ENCODE measurements at regions not wholly inside any gene's neighbourhood (a gene's known extent, or its start where the extent isn't known, plus 50 kb on each side); places are given as distances from the start of the nearest gene placed in this dataset.

DNA sequence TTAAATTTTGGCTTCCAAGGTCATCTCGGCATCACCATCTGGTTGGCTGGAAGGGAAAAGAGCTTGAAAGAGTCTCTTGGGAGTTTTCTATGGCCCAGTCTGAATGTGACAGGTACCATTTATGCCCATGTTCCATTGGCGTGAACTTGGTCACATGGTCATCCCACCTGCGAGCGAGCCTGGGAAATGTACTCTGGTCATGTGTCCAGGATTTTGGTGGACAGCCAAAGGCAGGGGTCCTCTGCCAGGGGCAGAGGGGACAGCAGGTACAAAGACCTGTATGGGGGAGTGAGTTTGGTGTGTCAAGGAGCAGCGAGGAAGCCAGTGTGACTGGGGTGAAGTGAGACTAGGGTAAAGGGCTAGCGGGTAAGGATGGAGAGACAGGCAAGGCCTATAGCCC, 112.6 kb downstream of the CDC5L start:
- no peak for DNase-seq

DNA sequence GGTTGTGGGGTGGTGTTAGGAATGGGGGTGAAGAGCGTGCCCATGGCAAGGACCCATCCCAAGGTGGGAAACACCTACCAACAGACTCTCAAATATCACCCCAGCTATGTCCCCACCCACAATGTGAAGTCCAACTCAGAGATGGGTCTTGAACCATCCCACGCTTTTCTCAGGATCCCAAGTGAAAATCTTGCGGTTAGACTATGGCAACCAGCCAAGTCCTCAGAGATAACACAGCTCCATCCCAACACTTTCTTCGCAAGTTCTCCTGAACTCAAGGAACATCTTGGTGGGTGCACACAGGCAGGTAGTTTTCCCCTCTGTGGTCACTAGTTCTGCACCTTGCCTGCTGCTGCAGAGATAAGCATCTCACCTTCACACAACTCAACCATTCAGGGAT, 116.0 kb downstream of the CDC5L start:
- DNase-seq: no peak

DNA sequence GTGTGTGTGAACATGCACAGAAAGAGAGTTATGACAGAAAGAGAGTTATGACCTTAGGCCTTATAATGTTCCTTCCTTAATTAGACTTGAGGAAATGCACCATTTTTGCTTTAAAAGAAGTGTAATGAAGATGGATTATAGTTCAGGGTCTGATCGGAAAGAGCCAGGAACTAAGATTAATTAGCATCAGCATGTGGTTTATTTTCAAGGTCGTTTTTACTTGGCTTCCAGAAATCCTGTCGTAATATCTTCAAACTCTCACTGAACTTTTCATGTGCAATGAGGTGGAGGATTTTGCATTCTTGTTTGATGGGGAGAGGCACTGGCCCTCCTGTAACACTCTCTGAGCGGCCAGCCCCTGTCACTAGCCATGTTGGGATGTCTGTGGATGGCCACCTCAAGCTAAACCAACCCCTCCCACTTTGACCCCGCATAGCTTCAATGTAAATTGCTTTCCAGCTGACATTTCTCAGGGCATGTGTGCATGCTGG, 116.8 kb downstream of the CDC5L start:
- no peak for DNase-seq

DNA sequence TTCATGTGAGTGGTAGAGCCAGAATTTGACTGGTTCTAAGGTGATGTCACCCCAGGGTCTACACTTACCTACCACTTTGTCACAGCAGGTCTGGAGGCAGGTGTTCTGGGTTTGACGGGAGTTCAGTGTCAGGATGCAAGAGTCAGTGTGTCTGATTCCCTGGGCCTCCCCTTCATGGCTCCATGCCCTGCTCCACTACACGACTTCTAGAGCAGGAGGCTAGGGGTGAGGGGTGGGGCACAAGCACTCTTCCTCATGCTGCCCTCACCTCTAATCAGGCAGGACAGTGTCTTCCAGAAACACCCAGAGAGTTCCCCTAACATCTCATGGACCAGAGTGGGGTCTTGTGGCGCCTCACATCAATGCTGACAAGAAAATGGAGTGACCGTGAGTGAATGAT, 118.2 kb downstream of the CDC5L start:
- DNase-seq: no peak

DNA sequence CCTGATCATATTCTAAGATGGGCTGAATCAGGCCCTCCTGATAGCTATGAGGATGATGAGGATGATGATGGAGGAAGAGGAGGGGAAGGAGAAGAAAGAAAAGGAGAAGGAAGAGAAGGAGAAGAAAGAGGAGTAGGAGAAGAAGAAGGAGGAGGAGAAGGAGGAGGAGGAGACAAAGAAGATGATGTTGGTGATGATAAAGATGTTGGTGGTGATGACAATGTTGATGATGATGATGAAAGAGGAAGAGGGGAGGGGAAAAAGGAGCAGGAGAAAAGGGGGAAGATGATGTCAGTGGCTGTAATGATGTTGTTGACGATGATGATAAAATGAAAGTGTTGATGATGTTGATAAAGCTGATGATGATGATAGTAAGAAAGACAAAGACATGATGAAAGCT, 119.5 kb downstream of the CDC5L start:
- no peak for DNase-seq

DNA sequence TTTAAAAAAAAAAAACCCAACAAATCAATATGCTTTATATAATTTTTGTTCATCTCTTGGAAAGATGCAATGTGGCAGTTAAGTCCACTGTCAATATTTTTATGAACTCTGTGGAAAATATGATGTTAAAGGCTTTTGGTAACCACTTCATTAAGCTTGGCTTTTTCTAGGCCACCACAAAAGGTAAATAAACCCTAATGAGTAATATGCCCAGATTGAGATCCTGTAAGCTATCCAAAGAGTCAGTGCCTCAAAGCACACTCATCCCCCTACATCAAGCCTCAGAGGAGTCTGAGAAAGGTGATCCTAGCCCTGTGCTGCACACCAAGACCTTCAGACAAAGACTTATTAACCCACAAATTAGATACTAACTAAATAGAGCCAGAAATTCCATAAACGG, 121.1 kb downstream of the CDC5L start:
- no peak for DNase-seq

DNA sequence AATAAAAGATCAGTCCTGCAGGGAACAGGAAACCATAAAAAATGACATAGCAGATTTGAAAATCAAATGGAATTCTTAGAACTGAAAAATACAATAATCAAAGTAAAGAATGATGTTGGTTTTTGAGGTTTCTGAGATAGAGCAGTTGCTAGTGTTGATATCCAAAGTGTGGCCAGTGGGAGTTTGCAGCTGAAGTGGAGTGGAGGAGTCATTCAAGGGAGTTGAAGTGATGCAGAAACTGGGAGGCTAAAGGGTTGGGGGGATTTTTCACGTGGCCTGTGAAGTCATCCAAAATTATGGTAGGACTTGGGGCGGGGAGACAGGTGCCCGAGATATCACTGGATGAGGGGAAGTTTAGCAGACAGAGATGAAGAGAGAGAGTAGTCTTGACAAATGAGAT, 123.6 kb downstream of the CDC5L start:
- DNase-seq: no peak

DNA sequence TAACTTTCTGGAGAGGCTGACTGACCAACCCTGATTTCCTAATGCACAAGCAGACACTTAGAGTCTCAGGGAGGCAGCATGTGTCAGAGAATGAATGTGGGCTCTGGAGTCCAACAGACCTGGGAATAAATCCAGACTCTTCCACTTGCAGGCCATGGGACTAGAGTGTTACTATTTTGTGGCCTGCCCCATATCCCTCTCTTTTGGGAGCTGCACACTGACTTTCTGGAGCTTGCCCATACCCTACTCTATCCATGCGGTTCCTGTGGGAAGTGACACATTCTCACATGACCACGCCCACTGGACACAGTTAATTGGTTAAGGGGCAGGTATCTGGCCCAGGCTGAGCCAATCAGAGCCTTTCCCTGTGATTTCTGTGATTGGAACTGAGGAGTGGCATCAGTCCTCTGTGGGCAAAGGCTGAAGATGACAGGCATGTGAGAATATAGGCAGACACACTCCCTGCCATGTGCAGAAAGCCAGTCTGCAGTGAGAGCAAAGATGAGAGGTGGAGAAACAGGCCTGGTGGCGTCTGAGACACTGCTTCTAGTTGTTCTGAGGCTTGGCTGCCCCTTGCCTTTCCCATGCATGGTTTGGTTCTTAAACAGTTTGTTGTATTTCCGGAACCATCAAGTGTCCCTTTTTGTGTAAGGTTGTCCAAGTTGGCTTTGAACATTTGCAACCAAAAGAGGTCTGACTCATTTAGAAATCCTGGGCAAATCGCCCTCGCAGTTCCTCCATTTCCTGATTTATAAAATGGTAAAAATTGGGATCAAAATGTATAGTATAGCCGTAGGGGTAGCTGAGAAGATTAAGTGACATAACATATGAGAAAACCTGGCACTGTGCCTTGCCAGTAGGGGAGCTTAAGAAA, 125.6 kb downstream of the CDC5L start:
- no peak for DNase-seq

DNA sequence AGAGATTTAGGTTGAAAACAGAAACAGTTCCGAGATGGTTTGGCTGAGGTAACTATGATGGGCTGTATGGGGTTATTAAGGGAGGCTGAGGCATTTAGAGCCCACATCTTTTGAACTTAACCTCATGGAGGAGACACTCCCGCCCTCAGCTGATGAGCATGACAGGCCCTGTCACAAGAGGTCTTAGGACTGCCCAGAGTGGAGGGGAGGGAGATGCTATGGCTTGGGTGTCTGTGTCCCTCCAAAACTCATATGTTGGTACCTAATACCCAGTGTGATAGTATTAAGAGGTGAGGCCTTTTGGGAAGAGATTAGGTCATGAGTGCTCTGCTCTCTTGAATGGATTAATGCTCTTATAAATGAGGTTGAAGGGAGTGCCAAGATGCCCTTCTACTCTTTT, 126.6 kb downstream of the CDC5L start:
- no peak for DNase-seq

DNA sequence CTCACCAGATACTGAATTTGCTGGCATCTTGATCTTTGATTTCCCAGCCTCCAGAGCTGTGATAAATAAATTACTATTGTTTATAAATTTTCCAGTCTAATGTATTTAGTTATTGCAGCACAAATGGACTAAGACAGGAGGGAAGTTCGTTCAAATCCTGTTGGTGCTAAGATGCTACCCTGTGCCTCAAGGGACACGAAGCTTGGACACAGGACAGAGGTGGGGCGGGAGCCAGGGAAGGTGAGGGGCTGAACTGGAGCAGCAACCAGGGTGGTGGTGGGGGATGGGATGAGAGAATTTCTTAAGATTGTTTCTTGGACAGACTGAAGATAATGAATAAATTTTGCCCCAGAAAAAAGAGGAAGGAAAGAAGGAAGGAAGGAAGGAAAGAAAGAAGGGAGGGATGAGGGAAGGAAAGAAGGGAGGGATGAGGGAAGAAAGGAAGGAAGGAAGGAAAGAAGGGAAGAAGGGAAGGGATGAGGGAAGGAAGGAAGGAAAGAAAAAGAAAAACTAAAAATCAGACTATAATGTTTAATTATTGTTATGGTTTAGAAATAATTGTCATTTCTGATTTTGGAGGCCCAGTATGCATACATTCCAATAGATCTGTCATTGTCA, 127.2 kb downstream of the CDC5L start:
- DNase-seq: no peak

DNA sequence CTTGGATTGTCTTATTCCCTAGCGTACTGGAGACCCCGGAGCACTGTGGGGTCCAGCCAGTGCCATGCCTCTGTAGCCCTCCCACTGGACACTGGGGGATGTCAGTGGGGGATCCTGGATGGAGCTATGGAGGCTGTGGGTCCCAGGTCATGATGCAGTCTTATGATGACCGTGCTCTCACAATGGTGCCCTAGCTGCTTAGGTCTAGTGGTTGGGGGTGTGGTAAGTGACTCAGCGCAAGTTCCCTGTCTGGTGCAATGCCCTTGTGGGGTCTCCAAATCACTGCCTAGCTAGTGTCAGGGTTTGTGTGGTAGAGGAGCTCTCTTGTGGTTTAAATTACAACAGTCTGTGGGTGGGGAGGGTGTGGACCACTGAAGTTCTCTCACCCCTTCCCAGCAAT, 135.4 kb downstream of the CDC5L start:
- DNase-seq: no peak

DNA sequence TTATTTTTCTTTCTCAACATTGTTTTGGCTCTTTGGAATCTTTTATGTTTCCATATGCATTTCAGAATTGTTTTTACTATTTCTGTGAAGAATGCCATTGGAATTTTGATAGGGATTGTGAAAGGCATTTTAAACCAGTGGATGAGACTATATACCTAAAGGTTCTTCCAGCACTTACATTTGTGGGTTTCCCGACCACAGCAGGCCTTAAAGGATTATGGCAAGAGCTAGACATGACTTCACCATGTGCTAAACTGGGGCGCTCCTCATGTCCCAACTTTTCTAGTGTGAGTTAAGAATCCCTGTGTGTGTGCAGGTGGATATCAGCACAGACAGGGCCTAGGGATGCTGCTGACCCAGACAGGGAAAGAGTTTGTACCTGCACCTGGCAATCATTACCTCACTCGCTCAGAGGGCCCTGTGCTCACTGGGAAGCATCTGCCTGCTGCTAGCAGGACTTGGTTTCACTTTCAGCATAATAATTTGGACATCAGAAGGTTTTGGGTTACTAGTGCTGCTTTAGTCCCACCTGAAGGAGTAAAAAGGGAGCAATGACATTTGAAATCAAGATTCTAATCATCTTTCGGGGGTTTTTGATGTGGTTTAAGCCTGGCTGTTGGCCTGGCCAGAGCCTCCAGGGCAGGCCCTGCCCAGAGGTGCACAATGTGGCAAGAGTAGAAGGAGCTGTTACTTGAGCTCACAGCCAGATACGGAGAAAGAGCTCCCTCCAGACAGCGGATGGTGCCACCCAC, 137.1 kb downstream of the CDC5L start:
- DNase-seq: no peak

DNA sequence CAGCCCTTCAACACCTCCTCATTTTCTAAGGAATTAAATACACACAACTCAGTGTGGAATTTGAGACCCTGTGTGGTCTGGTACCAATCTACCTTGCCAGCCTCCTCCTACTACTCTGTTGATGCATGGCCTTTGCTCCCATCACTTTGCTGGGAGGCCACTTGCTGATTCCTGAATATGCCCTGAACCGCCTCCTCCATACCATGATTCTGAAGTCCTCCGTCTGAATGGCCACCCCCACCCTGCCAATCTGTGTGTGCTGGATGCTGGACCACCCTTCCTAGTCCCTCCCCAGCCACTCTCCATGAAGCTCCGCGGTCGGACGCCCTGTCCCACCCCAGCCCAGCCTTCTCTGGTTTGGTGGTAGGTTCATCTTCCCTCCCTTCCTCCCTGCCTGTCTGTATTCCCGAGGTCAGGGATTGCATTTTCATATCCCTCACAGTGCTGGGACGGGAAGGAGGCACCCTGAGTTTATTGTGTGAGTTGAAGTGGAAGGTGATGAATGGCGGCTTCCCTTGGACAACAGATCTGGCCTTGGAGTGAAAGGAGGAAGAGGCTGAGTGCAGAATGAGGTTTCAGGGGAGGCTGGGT, 138.3 kb downstream of the CDC5L start:
- no peak for DNase-seq

DNA sequence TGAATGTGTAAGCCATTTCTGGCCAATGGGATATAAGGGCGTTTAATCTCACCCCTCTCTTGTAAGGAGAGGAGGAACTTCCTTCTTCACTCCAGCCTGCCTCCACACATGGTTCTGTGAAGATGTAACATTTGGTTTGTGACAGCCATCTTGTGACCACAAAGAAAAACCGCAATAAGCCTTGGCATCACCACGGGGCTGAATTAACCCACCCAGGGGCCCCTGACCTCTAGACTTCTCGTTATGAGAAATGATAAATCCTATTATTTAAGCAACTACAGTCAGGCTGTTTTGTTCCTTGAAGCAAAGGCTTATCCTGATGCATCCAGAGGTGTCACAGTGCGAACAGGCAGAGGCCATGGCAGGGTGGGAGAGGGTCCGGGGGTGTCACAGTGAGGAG, 139.7 kb downstream of the CDC5L start:
- no peak for DNase-seq

DNA sequence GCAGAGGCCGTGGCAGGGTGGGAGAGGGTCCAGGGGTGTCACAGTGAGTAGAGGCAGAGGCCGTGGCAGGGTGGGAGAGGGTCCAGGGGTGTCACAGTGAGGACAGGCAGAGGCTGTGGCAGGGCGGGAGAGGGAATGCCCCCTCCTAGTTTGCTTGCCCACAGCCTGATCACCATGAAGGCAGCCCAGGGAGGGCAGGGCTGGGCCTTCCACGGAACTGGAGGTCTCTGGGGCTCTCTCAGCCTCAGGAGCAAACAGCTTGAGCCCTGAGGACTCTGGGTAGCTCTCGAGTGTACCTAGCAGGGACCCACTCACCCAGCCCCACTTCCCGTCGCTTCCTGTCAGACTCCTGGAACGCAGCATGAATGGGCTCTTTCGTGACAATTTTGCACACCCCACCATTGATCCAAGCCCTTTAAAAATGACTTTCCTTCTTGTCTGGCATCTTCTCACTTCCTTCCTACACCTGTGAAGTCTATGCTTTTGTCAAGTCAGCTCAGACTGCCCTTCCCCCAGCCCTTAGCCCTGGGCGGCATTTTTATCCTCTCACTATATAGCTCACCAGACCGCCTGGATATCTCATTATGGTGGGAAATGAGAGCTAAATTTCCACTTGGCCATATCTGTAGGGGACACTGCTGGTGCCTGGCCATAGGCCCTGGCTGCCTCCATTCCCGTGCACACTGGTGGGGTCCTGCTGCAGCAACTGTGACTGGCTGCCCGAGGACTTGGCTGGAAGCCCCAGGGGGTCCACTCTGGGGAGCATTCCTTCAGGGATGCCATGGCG, 140.3 kb downstream of the CDC5L start:
- no peak for DNase-seq

DNA sequence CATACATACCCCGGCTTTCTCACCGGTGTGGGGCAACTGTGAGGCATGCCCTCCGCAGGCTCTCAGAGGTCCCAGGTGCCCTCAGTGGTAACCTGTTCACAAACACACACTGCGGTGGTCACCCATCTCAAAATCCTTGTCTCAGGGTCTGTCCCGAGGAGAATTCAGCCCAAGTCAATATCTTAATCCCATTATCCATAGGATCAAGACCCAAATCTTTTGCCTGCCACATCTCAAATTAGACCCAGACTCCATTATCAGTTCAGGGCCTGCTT, 140.8 kb downstream of the CDC5L start:
- DNase-seq: no peak

DNA sequence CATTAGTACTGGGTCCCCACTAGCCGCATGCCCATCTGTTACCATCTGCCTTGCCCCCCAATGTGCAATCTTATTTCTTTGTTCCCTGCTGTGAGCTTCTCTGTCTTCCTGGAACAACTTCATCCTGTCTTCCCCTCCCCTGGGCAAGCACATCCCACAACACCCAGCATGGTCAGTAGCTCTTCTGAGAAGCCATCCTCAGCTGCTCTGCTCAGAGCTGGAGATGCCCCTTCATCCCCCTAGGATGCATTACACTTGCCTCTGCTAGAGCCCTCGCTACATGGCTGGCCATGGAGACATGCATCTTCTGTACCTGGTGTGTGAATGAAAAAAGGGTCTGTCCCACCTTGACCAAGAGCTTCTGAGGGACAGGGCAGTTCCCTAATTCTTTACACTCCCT, 141.2 kb downstream of the CDC5L start:
- DNase-seq: no peak

DNA sequence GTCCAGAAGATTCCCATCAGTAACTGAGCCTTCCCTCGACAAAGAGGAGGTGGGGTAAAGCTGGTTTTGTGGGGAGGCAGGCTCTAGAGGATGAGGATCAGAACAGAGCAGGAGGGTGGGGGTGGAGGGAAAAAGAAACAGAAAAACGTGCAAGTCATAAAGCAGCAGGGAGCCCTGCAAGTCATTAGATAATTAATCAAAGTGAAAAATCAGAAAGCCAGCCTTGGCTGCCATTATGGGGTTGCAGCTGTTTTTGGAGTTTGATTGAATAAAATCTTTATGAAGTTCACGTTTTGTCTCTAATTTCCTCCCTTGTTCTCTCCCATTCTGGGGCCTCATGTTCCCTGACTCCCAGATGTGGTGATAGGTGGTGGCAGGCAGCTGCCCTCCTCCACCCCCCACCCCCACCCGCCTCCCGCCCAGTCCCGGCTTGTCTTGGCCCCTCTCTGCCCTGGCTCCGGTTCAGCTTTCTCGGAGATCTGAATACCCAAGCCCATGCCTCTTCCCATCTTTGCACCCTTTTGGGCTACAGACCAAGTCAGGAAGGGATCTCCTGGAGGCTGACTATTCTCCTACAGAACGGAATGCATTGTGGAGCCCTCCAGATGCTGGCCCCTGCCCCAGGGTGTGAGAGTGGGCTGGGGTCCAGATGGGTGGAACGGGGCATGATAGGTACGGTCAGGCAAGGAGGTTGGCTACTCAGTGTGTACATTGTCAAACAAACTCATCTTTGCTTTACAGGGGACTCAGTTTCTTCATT, 141.8 kb downstream of the CDC5L start:
- DNase-seq: no peak

DNA sequence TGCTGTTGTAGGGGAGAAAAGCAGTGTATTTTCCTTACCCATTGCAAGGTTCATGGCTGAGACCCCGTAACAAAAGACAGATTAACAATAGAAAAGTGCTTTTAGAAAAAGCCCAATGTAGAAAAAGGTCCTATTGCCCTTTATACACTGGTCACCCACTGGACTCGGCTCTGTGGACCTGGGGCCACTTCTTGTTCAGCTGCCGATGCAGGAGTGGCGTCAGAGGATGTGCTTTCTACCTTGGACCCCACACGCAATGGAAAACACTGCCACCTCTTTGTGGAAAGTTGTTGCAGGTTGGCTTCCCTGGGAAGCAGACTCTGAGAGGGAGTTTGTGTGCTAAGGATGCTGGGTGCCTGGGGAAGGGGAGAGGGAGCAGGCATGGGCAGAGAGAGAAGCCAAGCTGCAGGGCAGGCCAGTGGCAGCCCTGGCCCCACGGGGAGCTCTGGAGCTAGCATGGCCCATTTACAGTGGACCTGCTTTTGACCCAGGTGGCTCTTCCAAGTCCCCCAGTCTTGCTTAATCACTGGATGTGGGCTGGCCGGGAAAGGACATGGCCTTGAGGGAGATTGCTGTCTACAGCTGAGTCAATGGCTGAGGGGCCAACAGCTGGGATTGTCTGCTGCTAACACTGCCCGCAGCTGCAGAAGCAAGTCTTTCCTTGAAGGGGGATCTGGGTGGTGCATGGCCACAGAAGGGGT, 142.9 kb downstream of the CDC5L start:
- no peak for DNase-seq

DNA sequence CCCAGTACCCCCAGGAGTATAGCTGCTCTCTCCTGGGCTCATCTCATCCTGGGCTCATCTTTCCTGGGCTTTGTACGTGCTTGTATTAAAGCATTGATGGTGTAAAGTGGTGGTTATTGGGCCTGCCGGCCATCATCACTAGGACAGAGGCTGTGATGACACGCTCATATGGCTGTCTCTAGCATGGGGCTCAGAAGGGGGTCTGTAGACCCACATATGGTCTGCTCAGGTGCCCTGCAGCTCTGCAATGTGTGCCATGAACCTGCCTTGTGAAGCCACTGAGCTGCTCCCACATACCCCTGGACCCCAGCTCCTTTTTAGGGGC, 143.4 kb downstream of the CDC5L start:
- DNase-seq: no peak

DNA sequence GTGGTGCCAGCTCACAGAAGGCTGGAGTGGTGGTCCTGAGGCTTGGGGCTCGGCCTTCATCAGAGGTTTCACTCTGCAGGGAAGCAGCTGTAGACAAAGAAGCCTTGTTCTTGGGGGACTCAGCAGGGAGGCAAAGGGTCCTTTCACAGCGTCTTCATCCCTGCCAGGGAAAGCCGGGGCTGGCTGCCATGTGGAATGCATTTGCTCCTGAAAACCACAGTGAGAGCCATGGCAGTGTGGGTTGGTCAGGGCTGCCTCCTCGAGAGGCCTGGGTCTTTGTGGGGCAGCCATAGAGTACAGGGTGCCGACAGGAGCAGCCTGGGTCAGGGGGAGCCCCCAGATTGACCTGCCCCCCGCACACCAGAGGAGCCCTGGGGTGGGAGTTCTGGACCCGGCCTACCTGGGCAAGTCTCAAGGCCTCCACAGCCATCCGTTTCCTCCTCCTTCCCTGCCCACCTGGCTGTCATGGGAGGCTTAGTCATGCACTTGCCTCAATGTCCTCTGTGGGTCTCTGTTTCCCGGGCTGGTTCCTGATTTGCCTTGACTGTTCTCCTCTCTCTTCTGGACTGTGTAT, 144.0 kb downstream of the CDC5L start:
- no peak for DNase-seq
